OCI-M1 (cell line): ENCODE measurements at regions not wholly inside any gene's neighbourhood (a gene's known extent, or its start where the extent isn't known, plus 50 kb on each side); places are given as distances from the start of the nearest gene placed in this dataset.
A peak's percentile ranks its signal among the peaks of the same experiment; 100 is the strongest.

Experiments
- DNase-seq: peaks from one replicate; lab custom pipeline; 2025; lab: John Stamatoyannopoulos, UW

DNA sequence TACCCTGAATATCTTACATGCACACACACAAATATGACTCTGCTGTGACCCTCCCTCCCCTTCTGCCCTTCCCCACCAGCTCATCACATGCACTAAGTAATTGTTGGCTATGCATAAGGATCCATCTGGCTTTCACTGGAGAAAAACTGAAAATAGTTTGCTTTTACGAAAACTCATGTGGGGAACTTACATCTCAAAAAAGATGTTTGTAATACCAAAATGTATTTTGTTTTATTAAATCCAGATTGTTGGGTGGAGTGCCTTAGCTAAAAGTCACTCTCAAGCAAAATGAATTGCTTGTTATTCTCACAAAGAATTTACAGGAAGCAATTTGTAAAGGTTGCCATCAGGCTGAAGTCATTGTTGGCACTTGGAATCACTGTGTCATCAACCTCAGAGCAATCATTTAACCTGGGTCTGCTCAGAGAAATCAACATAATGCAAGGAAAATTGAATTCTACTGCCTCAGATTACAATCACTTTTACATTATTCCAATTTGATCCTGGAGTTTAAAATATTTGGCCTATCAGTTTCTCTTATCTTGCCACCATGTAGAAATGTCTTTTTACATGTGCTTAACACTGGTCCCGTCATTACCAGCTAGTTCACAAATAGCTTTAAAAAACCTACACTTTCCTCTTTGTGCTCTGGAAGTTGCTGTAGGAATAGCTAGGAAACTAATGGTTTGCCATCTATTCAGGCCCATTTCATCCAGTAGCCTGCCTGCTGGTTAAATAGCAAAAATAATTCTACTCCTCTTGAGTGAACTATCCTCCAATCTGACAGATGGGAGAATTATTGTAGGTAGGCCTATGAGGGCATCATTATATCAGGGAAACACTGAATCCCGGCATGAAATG lies 90.3 kb upstream of the TMEM17 start:
- DNase-seq = no peak

DNA sequence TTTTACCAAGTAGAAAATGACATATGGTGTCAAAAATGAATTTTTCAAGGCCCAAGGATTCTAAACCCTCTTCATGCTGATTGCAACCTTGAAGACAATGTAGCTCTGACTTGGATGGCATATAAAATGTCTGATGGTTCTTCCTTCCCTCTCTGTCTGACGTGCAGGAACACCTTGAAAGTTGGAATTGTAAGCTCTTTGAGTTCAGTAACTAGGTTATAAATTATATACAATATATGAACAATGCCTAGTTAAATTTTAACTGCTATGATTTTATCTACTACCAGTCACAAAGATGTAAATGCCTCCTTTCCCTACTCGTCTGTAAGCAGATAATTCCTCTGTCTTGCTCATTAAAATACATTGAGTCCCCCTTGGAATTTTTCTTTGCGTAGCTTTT lies 89.5 kb upstream of the TMEM17 start:
- DNase-seq = no peak

- no peak for DNase-seq
These were observed 87.8 kb upstream of the TMEM17 start for GRCh38 chr2:62593825-62594224.

DNA sequence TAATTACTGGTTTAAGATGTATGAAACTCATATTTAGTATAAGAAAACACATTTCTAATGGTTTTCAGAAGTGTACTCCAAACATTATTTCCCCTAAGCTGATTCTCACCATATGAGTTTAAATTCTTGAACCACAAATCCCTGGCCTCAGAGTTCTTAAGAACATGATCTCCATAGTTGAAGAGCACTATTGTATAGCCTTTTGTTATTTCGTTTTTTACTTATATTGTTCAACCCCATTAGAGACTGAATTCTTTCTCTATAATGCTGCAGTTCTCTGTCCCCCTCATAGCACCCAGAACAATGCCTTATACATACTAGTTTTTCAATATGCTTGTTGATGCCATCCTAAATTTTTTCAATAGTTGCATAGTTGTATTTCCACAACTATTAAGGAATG lies 85.5 kb upstream of the TMEM17 start:
- no peak for DNase-seq

- DNase-seq = no peak
These were observed 83.8 kb upstream of the TMEM17 start for GRCh38 chr2:62589691-62590356.

DNA sequence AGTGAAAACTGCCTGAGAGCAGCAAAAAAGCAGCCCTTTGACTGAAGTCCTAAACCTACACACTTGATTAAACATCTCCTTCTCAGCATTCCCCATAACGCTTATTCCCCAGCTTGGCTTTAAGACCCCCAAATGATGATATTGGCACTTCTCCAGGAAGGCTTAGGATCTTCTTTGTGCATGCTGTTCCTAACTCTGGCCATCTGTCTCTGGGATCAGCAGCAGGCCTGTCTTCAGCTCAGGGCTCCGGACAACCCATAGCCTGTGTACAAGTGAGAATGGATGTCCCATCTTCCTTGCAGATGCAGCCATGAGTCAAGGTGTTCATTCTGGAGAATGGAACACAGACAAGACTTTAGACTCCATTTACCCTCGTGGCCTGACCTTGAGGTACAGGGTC lies 81.6 kb upstream of the TMEM17 start:
- DNase-seq = no peak

- peak; percentile 65 for DNase-seq
These were observed 81.0 kb upstream of the TMEM17 start for GRCh38 chr2:62586981-62587380.

GRCh38 chr2:62578803-62579640 lies 73.0 kb upstream of the TMEM17 start:
- DNase-seq = peak; percentile 52

DNA sequence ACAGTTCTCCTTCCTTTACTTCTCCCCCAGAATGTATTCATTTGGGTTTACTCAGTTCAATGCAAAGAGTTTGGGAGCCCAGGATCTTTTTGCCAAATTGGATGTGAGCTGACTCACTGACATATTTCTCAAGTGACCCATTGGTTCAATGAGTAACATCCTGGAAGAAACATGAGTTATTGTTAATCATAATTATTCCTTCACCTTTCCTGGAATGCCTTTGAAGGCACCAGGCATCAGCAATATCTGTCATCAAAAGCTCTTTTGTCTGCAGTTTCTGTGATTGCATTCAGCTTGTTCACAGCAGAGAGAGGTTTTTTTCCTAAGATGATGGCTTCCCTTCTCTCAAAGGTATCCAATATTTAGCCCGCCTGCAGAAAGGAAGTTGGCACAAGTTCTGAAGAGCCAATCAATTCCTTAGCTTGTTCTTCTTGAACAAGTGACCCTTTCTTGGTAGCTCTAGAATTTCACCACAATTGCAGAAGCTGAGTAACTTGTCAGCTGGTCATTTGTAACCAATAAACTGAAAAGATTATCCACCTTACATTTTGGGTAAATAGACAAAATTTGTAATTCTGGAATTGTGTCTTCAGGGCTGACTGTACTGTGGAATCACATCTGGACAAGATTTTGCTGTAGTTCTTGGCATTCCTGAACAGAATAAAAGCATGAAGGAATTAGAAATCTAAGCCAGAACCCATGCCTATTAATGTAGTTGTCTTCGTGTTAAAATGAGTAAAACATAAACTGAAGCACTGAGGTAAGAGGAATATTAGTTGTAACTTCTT lies 72.2 kb upstream of the TMEM17 start:
- no peak for DNase-seq

DNA sequence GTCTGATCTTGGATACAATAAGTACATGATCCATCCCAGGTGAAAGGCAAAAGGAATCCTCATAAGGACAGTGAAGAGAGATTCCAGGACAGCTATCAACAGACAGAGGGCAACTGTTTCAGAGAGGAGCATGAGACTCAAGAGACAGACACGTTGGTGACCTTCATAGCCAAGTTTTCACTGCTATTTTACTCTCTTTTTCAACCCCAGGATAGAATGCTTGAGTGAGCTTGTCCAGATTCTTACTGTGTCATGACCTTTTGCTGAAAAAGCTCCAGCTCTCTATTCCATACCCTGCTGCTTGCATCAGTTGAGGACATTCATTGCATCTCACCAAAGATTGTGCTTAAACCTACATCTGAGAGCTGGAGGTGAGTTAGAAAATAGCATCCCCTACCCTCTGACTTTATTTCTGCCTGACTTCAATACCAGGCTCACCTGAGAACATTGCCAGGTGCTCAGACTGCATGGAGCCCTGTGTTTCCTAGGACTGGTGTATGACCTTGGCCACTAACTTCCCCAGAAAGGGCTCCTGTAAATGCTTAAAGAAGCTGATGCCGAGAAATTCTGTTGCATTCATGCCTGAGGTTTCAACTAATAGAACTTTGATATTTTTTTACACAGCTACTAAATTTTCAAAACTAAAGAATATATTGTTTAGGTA lies 70.4 kb upstream of the TMEM17 start:
- DNase-seq = no peak

GRCh38 chr2:62573936-62574335 lies 67.9 kb upstream of the TMEM17 start:
- peak; percentile 24 for DNase-seq

DNA sequence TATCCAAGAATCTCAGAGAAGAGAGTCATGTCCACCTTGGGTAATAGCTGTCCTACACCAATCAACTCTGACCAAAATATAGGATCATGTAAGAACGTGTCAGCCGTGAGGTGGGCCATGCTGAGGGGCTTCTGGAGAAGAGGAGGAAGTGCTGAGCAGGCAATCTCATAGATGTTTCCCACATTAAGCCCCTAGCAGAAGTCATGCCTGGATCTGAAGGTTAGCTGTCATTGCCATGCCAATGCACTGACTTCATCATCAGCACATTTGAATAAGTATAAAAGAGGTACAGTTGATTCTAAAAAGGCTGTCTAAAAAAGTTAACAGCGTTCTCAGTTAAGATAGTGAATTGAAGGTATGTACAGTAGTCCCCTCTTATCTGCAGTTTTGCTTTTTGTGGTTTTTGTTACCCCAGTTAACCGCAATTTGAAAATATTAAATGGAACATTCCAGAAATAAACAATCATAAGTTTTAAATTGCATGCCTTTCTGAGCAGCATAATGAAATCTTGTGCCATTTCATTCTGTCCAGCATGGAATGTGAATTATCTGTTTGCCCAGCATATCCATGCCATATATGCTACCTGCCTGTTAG lies 67.2 kb upstream of the TMEM17 start:
- DNase-seq = no peak

- DNase-seq = no peak
These were observed 65.1 kb upstream of the TMEM17 start for GRCh38 chr2:62570861-62571698.

DNA sequence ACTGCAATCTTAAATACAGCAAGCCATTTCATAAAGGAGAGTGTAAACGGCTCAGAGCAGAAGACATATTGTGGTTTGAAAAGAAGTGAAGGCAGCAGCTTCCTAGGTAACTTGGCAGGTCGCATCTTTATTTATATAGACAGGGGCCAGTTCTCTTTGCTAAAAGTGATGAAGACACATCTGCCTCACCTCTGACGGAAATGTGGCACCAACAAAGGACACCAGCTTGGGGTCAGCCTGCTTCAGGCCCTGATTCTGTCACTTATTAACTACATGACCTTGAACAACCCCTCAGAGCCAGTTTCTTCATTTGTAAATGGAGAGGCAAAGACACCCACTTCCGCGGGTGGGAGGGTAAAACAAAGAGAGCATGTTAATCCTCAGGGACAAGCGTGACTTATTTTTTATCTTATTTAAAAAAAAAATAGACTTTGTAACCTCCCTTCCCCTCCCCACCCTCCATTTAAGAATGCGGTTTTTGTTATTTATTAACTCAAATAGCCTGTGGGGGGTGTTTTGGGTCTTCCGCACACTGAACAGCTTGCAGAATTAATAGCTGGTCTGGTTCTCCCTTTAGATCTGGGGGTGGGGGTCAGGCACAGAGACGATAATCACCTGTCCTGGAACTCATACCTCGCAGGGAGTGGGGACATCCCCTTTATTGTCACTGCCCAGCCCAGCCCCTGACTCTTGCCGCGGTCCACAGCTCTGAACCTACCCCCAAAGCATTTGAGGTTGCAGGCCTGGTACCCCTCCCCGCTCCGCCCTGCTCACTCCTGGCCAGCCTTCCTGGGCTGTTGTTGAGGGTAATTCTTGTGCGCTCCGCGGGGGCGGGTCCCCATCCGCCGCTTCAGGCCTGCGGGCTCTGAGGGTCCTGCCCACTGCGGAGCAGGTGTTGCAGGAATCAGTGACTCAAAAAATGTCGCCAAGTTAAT lies 64.2 kb upstream of the TMEM17 start:
- DNase-seq = no peak

GRCh38 chr2:62568983-62569837 lies 63.2 kb upstream of the TMEM17 start:
- peak; percentile 78 for DNase-seq

GRCh38 chr2:62568074-62568473 lies 62.1 kb upstream of the TMEM17 start:
- DNase-seq = no peak

DNA sequence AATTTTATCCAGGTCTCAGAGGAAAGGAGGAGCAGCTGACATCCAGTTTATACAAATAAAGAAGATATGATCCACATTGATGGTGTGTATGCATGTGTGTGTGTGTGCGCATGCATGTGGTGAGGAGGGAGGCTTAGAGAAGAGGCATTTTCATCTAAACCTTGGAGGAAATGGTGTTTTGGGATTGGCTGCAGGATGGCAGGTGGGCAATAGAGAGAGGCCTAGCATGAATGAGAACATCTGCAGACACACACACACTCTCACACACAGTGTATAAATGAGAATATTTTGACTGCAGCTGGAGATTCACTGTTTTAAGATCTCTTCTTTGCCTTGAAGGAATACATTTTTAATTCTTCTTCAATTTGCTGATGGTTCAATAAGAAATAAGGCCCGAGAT lies 61.7 kb upstream of the TMEM17 start:
- DNase-seq = no peak

- no peak for DNase-seq
These were observed 60.9 kb upstream of the TMEM17 start for GRCh38 chr2:62566847-62567246.
